Activated CD4-positive, alpha-beta T cell treated with anti-CD3 and anti-CD28 coated beads, Interleukin-2, Interleukin-4, amounts not matched to agents 100 ng/mL and 50 ng/mL, durations not matched to agents 16 hours and 8 hours (primary cell): ENCODE measurements at regions not wholly inside any gene's neighbourhood (a gene's known extent, or its start where the extent isn't known, plus 50 kb on each side); places are given as distances from the start of the nearest gene placed in this dataset.

Experiments
- DNase-seq: peaks from one replicate; pipeline ENCODE4 v3.0.0-alpha.2; 2020; ENCODE audit warnings: low spot score

DNA sequence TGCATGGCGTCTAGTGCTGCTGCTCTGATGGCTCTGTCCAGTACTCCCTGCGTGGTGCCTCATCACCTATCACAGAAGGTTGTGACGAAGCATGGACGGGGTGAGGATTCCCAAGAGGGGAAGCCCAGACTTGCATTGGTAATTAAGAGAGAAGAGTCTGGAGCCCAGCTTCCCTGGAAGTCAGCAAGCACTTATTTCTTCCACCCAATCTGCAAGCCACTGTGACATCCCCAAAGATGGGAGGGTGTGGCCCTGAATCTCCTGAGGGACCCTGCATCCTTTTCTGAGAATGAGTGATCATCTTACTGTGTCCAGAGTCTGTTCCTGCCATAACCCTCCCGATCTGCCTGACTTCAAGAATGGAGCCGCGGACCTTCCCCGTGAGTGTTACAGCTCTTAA is 166.7 kb downstream of the PTPN20 start:
- no peak for DNase-seq

DNA sequence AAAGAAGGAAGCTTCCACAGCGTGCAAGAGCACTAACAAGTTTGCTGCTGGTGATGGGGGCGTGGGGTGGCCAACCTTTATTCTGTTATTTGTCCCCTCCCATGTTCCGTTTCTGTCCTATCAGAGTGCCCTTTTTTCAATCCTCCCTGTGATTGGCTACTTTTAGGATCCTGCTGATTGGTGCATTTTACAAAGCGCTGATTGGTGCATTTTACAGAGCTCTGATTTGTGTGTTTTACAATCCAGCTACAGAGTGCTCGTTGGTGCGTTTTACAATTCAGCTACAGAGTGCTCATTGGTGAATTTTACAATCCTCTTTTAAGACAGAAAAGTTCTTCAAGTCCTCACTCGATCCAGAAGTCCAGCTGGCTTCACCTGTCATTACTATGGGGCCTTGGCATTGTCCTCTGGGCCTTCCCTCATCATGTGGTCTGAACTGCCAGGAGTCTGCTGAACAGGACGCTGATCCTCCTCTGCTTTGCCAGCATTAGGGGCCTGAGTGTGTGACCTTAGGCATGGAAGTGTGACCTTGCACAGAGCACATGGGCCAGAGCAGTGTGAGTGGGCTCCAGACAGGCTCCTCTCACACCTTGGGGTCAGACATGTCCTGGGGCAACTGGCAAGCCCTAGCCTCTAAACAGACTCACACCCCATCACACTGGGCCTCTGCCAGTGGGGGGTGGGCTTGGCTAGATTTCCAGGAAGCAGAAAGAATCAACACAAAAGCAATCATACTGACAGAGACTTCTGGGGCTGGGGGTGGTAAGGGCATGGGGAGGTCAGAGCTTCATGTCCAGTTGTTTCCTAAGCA is 167.4 kb downstream of the PTPN20 start:
- no peak for DNase-seq

DNA sequence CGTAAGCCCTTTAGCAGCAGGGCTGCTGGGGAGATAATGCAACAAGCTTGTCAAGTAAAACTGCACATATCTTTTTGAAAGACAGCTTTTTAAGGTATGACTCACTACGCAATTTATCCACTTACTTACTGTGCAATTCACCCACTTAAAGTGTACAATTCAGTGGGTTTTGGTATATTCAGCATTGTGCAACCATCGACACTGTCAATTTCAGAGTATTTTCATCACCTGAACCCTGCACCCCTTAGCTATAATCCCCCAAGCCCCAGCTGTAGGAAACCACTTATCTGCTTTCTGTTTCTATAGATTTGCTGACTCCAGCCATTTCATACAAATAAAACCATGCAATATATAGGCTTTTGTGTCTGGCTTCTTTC is 168.0 kb downstream of the PTPN20 start:
- peak; percentile 1 for DNase-seq

GRCh38 chr10:47081264-47081663 is 170.0 kb downstream of the PTPN20 start:
- DNase-seq = no peak

DNA sequence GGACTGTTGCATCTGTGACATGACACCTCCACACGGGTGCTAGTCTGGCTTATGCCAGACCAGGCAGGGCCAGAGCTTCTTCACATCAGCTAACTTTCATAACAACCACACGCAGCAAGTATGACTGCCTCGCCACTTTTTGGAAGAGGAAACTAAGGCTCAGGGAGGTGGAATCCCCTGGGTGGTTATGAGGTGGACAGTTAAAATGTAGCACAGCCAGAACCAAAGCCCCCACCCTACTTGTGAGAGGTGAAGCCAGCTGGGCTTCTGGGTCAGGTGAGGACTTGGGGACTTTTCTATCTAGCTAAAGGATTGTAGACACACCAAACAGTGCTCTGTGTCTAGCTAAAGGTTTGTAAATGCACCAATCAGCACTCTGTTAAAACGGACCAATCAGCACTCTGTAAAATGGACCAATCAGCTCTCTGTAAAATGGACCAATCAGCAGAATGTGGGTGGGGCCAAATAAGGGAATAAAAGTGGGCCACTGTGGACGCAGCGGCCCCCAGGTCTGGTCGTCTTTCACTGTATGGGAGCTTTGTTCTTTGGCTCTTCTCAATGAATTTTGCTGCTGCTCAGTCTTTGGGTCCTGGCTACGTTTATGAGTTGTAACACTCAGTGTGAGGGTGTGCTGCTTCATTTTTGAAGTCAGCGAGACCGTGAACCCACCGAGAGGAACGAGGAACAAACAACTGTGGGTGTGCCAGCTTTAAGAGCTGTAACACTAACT is 171.0 kb downstream of the PTPN20 start:
- no peak for DNase-seq

GRCh38 chr10:47087667-47088066 is 176.4 kb downstream of the PTPN20 start:
- DNase-seq = no peak

DNA sequence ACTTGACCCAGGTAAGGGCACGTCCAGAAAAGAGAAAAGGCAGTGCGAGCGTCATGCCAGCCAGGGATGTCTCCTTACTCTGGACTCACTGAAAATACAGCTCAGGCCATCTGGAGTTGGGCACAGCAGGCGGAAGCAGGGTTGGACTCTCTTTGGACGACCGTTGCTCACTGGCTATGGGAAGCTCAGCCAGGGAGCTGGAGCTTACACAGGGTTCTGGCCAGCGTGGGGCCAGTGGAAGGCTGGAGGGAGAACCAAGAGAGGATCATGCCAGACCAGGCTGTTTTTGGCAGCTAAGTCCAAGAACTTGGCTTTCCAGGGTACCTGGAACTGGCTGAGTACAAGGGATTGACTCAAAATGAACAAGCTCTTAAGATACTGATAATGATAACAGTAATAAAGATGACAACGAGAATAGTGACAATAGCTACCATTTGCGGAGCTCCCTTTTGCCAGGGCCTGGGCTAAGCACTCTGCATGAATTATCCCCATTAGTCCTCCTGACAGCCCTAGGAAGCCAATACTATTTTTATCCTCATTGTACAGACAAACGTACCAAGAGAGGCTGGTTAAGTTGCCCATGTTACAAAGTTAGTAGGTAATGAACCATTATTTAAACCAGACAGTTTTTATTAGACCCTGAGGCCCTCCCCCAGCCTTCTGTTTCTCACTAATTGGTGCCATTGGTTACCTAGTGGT is 177.6 kb downstream of the PTPN20 start:
- no peak for DNase-seq

DNA sequence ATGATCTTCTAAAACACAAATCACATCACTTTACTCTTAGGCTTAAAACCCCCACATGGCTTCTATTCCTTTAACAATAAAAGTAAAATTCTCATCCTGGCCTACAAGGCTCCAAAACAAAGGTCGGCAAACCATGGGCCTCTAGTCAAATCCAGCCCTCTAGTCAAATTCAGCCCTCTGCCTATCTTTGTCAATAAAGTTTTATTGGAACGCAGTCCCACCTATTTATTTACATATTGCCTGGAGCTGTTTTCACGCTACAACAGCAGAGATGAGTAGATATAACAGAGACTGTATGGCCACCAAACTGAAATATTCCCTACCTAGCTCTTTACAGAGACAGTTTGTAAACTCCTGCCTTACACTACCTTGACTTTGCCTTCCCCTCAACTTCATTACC is 178.8 kb downstream of the PTPN20 start:
- DNase-seq = no peak

- DNase-seq = no peak
These were observed 179.7 kb downstream of the PTPN20 start for GRCh38 chr10:47090903-47091302.

GRCh38 chr10:47091421-47091820 is 180.2 kb downstream of the PTPN20 start:
- DNase-seq = no peak

DNA sequence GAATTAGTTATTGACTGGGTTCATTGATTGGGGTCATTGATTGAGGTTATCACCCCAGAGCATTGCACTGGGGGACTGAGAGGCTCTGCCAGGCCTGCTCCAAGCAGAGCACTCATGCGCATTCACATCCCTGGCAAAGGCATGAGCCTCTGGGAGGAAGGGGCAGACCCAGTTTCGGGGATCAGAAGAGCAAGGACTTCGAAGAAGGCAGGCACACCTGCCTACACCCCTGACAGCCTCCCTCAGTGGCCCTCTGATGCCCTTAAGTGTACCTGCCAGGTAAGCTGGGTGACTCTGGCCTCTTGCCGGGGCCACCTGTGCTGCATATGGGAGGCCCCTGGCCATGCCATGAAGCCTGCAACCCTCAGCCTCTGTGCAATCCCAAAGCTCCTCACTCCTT is 181.1 kb downstream of the PTPN20 start:
- no peak for DNase-seq

DNA sequence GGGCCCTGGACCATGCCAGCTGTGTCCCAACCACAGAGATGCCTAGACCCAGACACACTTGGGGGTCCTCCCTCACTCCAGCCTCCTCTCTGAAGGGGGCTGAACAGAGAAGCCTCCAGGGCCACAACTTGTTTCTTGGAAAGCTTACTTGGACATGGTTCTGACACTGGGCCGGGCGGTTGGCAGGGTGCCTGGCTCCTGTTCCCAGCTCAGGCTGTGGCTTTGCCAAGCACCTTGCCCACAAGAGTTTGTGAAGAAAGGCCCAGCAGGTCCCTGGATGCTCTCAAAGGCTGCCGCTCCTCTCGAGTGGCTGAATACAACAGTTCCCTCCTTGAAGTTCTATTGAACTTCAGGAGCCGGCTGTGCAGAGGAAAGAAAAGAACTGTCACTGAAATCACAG is 181.6 kb downstream of the PTPN20 start:
- no peak for DNase-seq

GRCh38 chr10:47094126-47094525 is 182.9 kb downstream of the PTPN20 start:
- no peak for DNase-seq

- DNase-seq = no peak
These were observed 183.4 kb downstream of the PTPN20 start for GRCh38 chr10:47094636-47095035.

DNA sequence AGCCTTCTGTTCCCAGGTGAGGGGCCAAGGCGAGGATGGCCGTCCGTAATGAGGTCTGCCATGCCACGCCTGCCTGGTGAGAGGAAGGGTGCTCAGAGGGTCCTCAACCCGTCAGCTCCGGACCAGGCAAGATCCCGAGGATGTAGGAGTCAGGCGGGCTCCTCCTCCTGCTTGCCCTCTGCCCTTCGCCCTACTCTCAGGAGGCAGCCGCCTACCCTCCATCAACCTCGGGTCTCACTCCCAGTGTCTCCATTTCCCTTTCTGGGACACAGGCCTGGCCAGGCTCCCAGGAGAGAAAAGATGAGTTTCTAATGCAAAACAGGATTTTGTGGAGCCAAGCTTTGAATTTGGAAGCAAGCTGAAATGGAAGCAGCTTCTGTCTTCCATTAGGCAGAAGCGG is 184.0 kb downstream of the PTPN20 start:
- DNase-seq = no peak

GRCh38 chr10:47095848-47096612 is 184.8 kb downstream of the PTPN20 start:
- no peak for DNase-seq

GRCh38 chr10:47098238-47098637 is 187.0 kb downstream of the PTPN20 start:
- no peak for DNase-seq

DNA sequence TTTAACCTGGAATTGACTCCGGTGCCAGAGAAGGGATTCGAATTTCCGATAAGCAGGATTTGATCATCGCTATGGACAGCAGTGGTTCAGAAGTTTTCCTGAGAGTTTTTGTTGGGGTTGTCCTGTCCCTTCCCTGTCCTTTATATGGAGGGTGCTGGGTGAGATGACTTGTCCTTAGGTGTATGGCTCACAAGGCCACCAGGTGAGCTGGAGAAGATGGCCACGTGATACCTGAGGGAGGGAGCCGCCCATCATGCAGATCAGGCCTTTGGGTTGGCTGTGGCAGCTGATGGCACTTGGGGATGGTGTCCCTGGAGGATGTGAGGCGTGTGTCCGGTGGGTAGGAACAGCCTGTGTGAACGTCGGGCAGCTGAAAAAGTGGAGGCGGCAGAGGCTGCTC is 187.7 kb downstream of the PTPN20 start:
- no peak for DNase-seq

DNA sequence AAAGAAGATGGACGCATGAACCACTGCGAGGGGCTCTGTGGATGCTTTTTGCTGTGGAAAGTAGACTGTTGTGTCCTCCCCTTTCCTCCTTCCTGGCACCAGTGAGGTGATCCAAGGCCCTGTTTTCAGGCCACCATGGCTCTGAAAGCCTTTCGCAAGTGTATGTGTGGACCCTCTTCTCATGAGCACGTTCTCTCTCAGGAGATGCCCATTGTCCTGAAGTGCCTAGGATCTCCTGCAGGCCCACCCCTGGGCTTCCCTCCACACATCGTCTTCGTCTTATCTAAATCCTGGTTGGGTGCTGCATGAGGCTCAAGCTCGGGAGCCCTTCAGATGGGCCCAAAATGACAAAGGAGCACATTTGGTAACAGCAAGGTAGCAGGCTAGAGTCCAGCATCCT is 188.2 kb downstream of the PTPN20 start:
- DNase-seq = no peak

- no peak for DNase-seq
These were observed 190.0 kb downstream of the PTPN20 start for GRCh38 chr10:47101196-47101595.

GRCh38 chr10:47101807-47102206 is 190.6 kb downstream of the PTPN20 start:
- DNase-seq = no peak

DNA sequence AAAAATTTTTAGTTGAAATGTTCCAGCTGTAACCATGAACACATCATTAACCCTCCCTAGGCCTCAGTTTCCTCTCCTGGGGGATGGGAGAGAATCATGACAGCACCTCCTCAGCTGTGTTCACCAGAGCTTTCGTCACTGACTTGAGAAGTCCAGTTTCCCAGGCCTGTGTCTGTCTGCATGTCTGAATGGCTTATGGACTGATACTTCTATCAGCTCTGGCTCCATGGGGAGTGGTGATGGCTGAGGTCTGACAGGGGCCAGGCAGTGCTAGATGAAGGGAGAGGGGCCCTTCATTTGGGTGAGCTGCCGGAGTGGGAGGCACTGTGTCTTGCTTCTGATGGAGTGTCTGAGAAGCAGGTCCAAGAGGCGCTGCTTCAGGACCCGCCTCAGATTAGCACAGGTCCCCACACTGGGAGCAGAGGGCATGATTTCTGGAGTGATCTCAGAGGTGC is 192.9 kb downstream of the PTPN20 start:
- DNase-seq = no peak
